ENCODE measurements at regions not wholly inside any gene's neighbourhood (a gene's known extent, or its start where the extent isn't known, plus 50 kb on each side); places are given as distances from the start of the nearest gene placed in this dataset.

GRCh38 chr13:106398289-106398688 is 137.2 kb downstream of the EFNB2 start:
- no peak for TF ChIP-seq CTCF (IDR thresholded peaks at IDR 0.05)
- Histone ChIP-seq H3K36me3 (no peaks in the 10 kb centered on the region), H3K27me3 (ENCODE audit: low read depth) (no peaks in the 10 kb centered on the region), H3K4me3 (no peak overlapping the region), H3K4me1 (no peaks in the 10 kb centered on the region), H3K9me3 (no peaks in the 10 kb centered on the region), H3K27ac (no peak overlapping the region)
- intact Hi-C loops (cut with DNase I), result no loop called here
- DNase-seq (no peak), ATAC-seq (no peak)

GRCh38 chr13:106393776-106394175 is 141.7 kb downstream of the EFNB2 start:
- no peak for DNase-seq
- no peaks in the 10 kb centered on the region for H3K27me3 ChIP-seq (ENCODE audit: low read depth)
- intact Hi-C loops (cut with DNase I), result no loop called here
- no peak overlapping the region for H3K4me3 ChIP-seq
- no peak for ATAC-seq
- no peaks in the 10 kb centered on the region for H3K36me3 ChIP-seq
- no peak for TF ChIP-seq CTCF (IDR thresholded peaks at IDR 0.05)
- H3K4me1 ChIP-seq, result no peaks in the 10 kb centered on the region
- H3K27ac ChIP-seq, result no peak overlapping the region
- no peaks in the 10 kb centered on the region for H3K9me3 ChIP-seq

GRCh38 chr13:106391681-106392080 is 143.8 kb downstream of the EFNB2 start:
- intact Hi-C loops (cut with DNase I), result no loop called here
- H3K9me3 ChIP-seq, result no peaks in the 10 kb centered on the region
- DNase-seq, result no peak
- H3K36me3 ChIP-seq, result no peaks in the 10 kb centered on the region
- no peak for ATAC-seq
- no peak overlapping the region for H3K4me3 ChIP-seq
- TF ChIP-seq CTCF (IDR thresholded peaks at IDR 0.05), result no peak
- H3K27ac ChIP-seq, result no peak overlapping the region
- H3K27me3 ChIP-seq (ENCODE audit: low read depth), result no peaks in the 10 kb centered on the region
- no peaks in the 10 kb centered on the region for H3K4me1 ChIP-seq

GRCh38 chr13:106391271-106391670 is 144.2 kb downstream of the EFNB2 start:
- DNase-seq (no peak), ATAC-seq (no peak)
- no peaks in the 10 kb centered on the region for H3K9me3 ChIP-seq
- no peak overlapping the region for H3K4me3 ChIP-seq
- no peaks in the 10 kb centered on the region for H3K27me3 ChIP-seq (ENCODE audit: low read depth)
- intact Hi-C loops (cut with DNase I), result no loop called here
- no peaks in the 10 kb centered on the region for H3K36me3 ChIP-seq
- no peak for TF ChIP-seq CTCF (IDR thresholded peaks at IDR 0.05)
- H3K27ac ChIP-seq, result no peak overlapping the region
- H3K4me1 ChIP-seq, result no peaks in the 10 kb centered on the region

GRCh38 chr13:106390367-106390766 is 145.1 kb downstream of the EFNB2 start:
- H3K4me3 ChIP-seq, result no peak overlapping the region
- H3K4me1 ChIP-seq, result no peaks in the 10 kb centered on the region
- H3K9me3 ChIP-seq, result no peaks in the 10 kb centered on the region
- H3K27ac ChIP-seq, result no peak overlapping the region
- H3K36me3 ChIP-seq, result no peaks in the 10 kb centered on the region
- TF ChIP-seq CTCF (IDR thresholded peaks at IDR 0.05), result no peak
- no peaks in the 10 kb centered on the region for H3K27me3 ChIP-seq (ENCODE audit: low read depth)
- intact Hi-C loops (cut with DNase I), result no loop called here
- DNase-seq (no peak), ATAC-seq (no peak)

- no peak overlapping the region for H3K27ac ChIP-seq
- no peaks in the 10 kb centered on the region for H3K4me1 ChIP-seq
- H3K9me3 ChIP-seq, result no peaks in the 10 kb centered on the region
- intact Hi-C loops (cut with DNase I), result no loop called here
- no peaks in the 10 kb centered on the region for H3K36me3 ChIP-seq
- ATAC-seq, result no peak
- no peak for DNase-seq
- TF ChIP-seq CTCF (IDR thresholded peaks at IDR 0.05), result no peak
- H3K27me3 ChIP-seq (ENCODE audit: low read depth), result no peaks in the 10 kb centered on the region
- no peak overlapping the region for H3K4me3 ChIP-seq
Measured at GRCh38 chr13:106385654-106386053, 149.8 kb downstream of the EFNB2 start.
